ENCODE measurements at regions not wholly inside any gene's neighbourhood (a gene's known extent, or its start where the extent isn't known, plus 50 kb on each side); places are given as distances from the start of the nearest gene placed in this dataset.

- no peak for TF ChIP-seq EZH2 (IDR thresholded peaks at IDR 0.05; ENCODE audit: insufficient read depth, poor library complexity, severe bottlenecking)
- no peak for TF ChIP-seq EZH2phosphoT487 (IDR thresholded peaks at IDR 0.05; ENCODE audit: insufficient read depth, low read depth)
Observed at GRCh38 chr2:175855794-175856453, 146.1 kb downstream of the LNPK start.

All from GM23248 (cell line).